CD4-positive, alpha-beta T cell treated with Interleukin-15 for 1 hour (primary cell): ENCODE measurements at regions not wholly inside any gene's neighbourhood (a gene's known extent, or its start where the extent isn't known, plus 50 kb on each side); places are given as distances from the start of the nearest gene placed in this dataset.

Experiments
- DNase-seq: peaks from one replicate; pipeline ENCODE4 v3.0.0-alpha.2; 2020

DNA sequence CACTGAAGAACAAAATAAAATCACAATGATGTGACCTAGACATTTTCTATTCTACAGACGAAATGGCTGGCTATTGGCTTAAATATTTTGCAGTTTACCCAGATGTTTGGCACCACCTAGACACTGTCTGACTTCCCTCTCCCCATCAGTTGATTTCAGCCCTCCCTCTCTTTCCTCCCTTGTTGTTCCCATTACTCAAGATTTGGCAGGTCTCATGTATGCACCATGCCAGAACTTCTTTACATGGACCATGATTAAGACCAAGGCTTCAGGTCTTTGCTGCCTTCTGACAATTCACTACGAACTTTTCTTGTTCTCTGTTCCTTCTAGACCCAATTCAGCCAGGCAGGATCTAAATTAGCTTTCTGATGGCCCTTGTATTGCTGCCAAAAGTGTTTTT, 66.6 kb upstream of the GDNF start:
- DNase-seq, result no peak

DNA sequence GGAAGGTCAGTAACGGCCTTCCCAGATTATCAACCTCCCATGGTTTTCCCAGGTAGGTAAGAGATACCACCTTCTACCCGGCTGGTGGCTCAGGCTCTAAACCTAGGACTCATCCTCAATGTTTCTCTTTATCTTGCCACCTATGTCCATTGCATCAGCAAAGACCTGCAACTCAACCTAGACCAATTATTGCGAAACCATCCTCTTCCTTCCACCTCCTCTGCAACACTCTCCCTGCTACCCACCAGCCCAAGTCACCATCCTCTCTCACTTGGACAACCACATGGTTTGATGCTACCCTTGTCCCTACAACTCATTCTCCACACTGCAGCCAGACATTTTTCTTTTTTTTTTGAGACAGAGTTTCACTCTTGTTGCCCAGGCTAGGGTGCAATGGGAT, 65.4 kb upstream of the GDNF start:
- DNase-seq, result no peak

DNA sequence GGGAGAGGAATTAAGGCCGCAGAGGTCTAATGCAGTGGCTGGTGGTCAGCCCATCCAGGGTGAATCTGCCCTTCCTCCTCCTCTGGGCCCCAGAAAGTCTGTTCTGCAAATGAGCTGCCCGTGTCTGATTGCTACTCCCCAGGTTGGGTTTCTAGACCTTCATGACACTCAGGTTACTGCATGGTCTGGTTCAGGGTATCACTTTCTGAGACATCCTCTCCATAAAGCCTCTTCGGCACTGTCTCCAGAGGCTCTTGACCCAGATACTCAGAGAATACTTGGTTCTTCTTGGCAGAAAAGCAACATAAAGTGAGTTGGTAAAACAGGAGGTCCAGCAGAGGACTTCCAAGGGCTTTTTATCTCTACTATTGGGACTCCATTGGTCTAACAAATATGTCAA, 62.5 kb upstream of the GDNF start:
- DNase-seq, result no peak

DNA sequence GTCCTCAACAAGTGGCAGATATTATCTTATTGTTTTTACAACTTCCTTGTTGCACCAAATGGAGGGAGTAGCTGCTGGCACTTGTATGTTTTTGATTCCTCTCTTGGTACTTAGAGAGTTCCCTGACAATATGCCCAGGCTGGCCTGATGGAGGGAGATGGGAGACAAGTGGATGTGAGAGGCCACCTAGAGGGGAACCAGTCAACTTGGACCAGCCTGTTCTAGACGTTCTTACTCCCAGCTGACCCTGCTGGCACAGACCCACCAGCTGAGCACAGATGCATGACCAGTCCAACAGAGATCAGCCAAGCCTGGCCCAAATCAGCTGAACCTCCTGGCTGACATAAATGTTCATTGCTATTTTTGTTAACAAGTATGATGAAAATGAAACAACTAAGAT, 60.9 kb upstream of the GDNF start:
- DNase-seq, result no peak

DNA sequence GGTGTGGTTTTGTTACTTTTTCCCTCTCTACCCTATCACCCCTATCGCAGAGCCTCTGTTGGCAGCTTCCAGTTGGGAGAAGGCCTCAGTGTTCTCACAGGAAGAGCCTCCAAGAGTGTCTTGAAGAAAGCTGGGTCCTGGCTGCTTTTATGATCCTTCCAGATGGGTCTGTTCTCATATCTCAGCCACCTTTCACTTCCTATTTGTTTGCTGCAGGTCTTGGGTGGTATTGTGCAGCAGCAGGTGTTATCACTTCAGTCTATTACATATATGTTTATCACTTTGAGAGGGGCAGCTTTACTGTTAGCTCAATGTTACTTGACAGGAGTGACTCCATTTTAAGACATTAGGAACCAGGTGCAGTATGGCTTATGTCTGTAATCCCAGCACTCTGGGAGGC, 59.2 kb upstream of the GDNF start:
- no peak for DNase-seq

DNA sequence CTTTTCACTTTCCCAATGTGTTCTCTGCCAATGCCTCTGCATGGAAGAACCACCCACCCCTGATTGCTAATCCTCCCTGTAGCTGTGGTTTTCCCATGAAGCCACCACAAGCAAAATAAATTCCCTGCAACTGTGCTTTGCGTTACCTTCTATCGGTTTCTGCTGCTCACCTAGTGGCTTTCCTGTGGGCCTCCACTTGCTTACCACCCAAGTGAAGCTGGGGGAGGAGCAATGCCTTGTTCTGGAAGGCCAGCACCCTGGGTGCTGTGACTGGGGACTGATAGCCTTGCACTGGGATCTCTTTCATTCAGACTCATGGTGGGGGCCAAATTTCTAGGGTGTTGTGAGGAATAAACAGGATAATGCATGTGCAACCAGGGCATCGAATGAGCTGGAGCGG, 56.3 kb upstream of the GDNF start:
- DNase-seq, result no peak

DNA sequence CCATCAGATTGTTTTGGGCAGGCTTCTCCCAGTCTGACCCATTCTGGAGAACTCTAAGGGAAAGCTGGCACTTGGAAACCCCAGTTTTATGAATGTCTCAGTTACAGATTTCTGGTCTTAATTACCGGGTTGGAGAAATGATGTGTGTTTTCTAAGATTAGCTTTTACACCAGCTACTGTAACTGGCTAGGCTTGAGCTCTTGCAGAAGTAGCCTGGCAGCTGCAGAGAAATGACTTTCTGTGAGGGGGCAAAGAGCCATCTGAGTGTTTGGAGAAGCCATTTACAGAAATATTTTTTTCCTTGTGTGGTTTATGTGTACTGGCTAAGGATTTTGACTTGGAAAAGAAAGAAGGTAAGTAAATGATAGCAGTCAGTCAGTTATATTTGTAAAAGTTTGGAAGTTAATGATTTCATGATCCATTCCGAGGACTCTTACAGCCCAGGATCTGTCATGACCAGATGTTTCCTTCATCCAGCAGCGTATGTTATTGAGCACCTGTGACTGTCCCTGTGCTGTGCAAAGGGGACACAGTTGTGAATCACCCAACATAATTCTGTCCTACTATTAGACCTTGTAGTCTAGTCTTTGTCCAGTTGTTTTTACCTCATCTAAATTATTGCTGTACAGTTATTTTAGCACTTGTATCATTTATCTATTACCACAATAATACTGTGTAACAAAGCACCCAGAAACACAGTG, 53.7 kb upstream of the GDNF start:
- no peak for DNase-seq

DNA sequence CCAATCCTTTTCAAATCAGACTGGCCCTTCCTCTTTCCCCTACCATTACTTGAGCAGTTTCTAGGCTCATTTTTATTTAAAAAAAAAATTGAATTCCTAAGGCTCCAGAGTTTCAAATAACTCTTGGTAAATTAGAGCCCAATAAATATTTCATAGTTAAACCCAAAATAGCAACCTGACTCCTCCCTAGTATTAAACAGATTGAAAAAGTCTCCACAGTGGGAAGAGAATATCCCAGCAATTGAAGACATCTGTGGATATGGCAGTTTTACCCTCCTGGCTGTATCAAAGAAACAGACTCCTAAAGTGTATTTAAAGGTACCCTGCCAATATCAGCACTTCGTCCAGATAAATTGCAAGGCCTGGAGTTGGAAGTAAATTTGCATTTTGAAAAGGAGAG, 52.7 kb upstream of the GDNF start:
- no peak for DNase-seq

DNA sequence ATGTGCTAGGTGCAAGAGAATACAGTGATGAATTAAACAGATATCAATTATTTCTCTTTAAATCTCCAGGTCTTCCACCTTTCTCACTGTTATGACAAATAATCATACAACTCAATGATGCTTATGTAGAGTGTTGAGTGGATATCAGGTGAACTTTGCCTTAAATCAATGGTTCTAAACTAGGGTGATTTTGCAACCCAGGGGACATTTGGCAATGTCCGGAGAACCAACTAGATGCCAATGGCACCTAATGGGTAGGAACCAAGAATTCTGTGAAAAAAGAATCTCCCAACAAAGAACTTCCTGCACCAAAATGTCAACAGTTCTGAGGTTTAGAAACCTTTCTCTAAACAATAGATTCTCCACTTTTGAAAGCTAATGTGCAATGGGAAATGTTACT, 52.0 kb upstream of the GDNF start:
- no peak for DNase-seq

DNA sequence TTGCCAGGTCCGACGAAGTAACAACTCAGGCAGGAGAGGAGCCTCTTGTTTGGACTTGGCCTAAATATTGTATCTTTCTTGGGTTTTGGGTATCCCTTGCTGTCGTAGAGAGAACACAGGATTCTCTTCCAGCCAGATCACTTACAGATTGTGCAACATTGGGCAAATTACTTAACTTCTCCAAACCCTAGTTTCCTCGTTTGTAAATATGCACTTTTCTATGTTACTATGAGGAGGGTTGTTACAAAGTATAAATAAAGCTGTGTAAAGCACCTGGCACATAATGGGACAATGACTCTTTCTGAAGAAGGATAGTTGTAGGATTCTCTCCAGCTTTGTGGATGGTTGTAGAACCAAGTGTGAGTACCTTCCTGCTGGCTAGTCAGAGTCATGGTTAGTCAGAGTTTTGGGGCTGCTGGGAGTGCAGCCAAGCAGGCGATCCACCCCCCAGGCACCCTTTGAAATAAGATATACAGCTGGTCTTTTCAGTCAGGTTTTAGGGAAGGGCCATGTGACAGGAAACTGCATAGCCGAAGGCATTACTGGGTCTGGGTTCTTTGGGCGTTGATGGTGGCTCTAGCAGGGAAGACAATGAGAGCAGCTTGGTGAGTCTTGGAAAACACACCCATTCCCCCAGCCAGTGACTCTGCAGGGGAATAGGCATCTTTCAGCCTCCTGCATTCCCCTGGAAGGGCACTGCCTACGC, 49.9 kb upstream of the GDNF start:
- DNase-seq, result no peak
